HEK293 (cell line): ENCODE measurements at regions not wholly inside any gene's neighbourhood (a gene's known extent, or its start where the extent isn't known, plus 50 kb on each side); places are given as distances from the start of the nearest gene placed in this dataset.

Experiments
- CTCF ChIA-PET: fragments of 350-600 bp; formaldehyde crosslinking; extraction: SDS; loops from one replicate; lab custom pipeline; 2021; ENCODE audit warnings: antibody characterized with exemption; lab: Yijun Ruan, JAX
- POLR2A ChIA-PET: fragments of 300-600 bp; formaldehyde crosslinking; extraction: SDS; loops from one replicate; lab custom pipeline; 2020; ENCODE audit warnings: antibody characterized with exemption, inconsistent platforms; lab: Yijun Ruan, JAX
- H3K27ac ChIP-seq: fragments of 200-500 bp; sonication (Bioruptor generic); 2 replicates; pipeline ENCODE4 v1.5.1; 2014; ENCODE audit warnings: low read depth, low read length, control low read depth, inconsistent platforms; ENCODE audit errors: extremely low read depth
- H3K36me3 ChIP-seq, 2 experiments: fragments of 200-500 bp in 1 of 2; sonication (Bioruptor generic) in 1 of 2; 1 replicate in 1 of 2; 2 replicates in 1 of 2; pipeline ENCODE4 v1.5.1; 2014 to 2017; ENCODE audit warnings: inconsistent platforms in 2 of 2, low read length in 2 of 2; ENCODE audit not compliant: control insufficient read depth in 2 of 2, insufficient read depth in 1 of 2
- H3K4me1 ChIP-seq: fragments of 200-500 bp; sonication (Bioruptor generic); 2 replicates; pipeline ENCODE4 v1.5.1; 2014; ENCODE audit warnings: mild to moderate bottlenecking, low read length, inconsistent platforms; ENCODE audit not compliant: control insufficient read depth, insufficient read depth
- H3K4me3 ChIP-seq: 2 replicates; pipeline ENCODE4 v1.5.1; 2011; ENCODE audit warnings: low read depth, mild to moderate bottlenecking, control low read depth, low read length, moderate library complexity
- H3K9me3 ChIP-seq: fragments of 200-500 bp; sonication (Bioruptor generic); 2 replicates; pipeline ENCODE4 v1.5.1; 2014; ENCODE audit warnings: low read depth, low read length, inconsistent platforms; ENCODE audit not compliant: control insufficient read depth, insufficient read depth
- KLF10 ChIP-seq: fragments of 450-650 bp; IDR thresholded peaks from 2 replicates; pipeline ENCODE4 v1.5.1; 2018; ENCODE audit warnings: missing biosample characterization, mild to moderate bottlenecking, missing genetic modification characterization
- SCRT1 ChIP-seq: fragments of 450-650 bp; formaldehyde crosslinking; IDR thresholded peaks from 2 replicates; pipeline ENCODE4 v1.5.1; 2016; ENCODE audit warnings: missing biosample characterization, missing genetic modification characterization, borderline replicate concordance
- SETDB1 ChIP-seq: IDR thresholded peaks from one replicate; pipeline ENCODE4 v1.6.1; 2017; ENCODE audit warnings: mild to moderate bottlenecking, low read length, moderate library complexity, mixed read lengths; ENCODE audit not compliant: insufficient read length
- ZBTB8A ChIP-seq: fragments of 450-650 bp; formaldehyde crosslinking; IDR thresholded peaks from 2 replicates; pipeline ENCODE4 v1.5.1; 2016; ENCODE audit warnings: missing biosample characterization, missing genetic modification characterization
- ZNF354C ChIP-seq: fragments of 450-650 bp; formaldehyde crosslinking; IDR thresholded peaks from 2 replicates; pipeline ENCODE4 v1.5.1; 2016; ENCODE audit warnings: missing biosample characterization, missing genetic modification characterization, low read depth, borderline replicate concordance
- ZNF404 ChIP-seq: fragments of 450-650 bp; formaldehyde crosslinking; IDR thresholded peaks from 2 replicates; pipeline ENCODE4 v1.5.1; 2017; ENCODE audit warnings: missing biosample characterization, missing genetic modification characterization
- ZNF549 ChIP-seq: fragments of 450-650 bp; IDR thresholded peaks from 2 replicates; pipeline ENCODE4 v1.5.1; 2018; ENCODE audit warnings: missing biosample characterization, missing genetic modification characterization, mild to moderate bottlenecking, inconsistent platforms, moderate library complexity
- ZNF558 ChIP-seq: fragments of 450-650 bp; formaldehyde crosslinking; IDR thresholded peaks from 2 replicates; pipeline ENCODE4 v1.5.1; 2016; ENCODE audit warnings: missing biosample characterization, missing genetic modification characterization
- ZNF792 ChIP-seq: fragments of 450-650 bp; formaldehyde crosslinking; IDR thresholded peaks from 2 replicates; pipeline ENCODE4 v1.5.1; 2016; ENCODE audit warnings: missing biosample characterization, missing genetic modification characterization
- ZNF843 ChIP-seq: fragments of 450-650 bp; formaldehyde crosslinking; IDR thresholded peaks from 2 replicates; pipeline ENCODE4 v1.5.1; 2016; ENCODE audit warnings: missing biosample characterization, missing genetic modification characterization

DNA sequence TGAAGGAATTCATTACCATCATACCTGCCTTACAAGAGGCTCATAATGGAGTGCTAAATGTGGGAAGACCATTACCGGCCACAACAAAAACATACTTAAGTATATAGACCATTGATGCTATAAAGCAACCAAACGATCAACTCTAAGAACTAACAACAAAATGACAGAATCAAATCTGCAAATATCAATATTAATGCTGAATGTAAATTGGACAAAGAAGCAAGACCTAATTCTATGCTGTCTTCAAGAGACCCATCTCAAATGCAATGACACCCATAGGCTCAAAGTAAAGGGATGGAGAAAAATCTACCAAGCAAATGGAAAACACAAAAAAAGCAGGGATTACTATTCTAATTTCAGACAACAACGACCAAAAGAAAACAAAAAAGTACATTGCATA lies 52.3 kb upstream of the GPC6 start:
- Histone ChIP-seq H3K4me3 (no peak overlapping the region), H3K9me3 (no peaks in the 10 kb centered on the region), H3K36me3 (no peaks in the 10 kb centered on the region), H3K4me1 (no peaks in the 10 kb centered on the region), H3K27ac (no peak overlapping the region)
- no peak for TF ChIP-seq ZNF354C (tag by site-specific recombination)
- TF ChIP-seq ZNF792: no peak
- no peak for TF ChIP-seq ZNF404 (tag by site-specific recombination)
- TF ChIP-seq ZNF549: no peak
- peak; percentile 92 for TF ChIP-seq ZNF558 (tag by site-specific recombination)
- TF ChIP-seq SETDB1: peak; percentile 62
- no peak for TF ChIP-seq KLF10 (tag by site-specific recombination)
- no peak for TF ChIP-seq SCRT1 (tag by site-specific recombination)
- no peak for TF ChIP-seq ZBTB8A (tag by site-specific recombination)
- no peak for TF ChIP-seq ZNF843
- CTCF ChIA-PET: no interaction called here
- POLR2A ChIA-PET: no interaction called here
